GOT3 (cell line): ENCODE measurements at regions not wholly inside any gene's neighbourhood (a gene's known extent, or its start where the extent isn't known, plus 50 kb on each side); places are given as distances from the start of the nearest gene placed in this dataset.

Experiments
- DNase-seq: peaks from one replicate; lab custom pipeline; 2025; ENCODE audit warnings: mixed read lengths; lab: John Stamatoyannopoulos, UW

GRCh38 chr3:150268426-150269391 lies 139.4 kb upstream of the TSC22D2 start:
- DNase-seq = no peak

- DNase-seq = no peak
Observed at GRCh38 chr3:150267288-150267687, 140.8 kb upstream of the TSC22D2 start.

GRCh38 chr3:150265305-150265704 lies 142.8 kb upstream of the TSC22D2 start:
- DNase-seq = no peak

GRCh38 chr3:150264561-150265279 lies 143.4 kb upstream of the TSC22D2 start:
- no peak for DNase-seq

GRCh38 chr3:150261958-150262357 lies 146.1 kb upstream of the TSC22D2 start:
- no peak for DNase-seq

DNA sequence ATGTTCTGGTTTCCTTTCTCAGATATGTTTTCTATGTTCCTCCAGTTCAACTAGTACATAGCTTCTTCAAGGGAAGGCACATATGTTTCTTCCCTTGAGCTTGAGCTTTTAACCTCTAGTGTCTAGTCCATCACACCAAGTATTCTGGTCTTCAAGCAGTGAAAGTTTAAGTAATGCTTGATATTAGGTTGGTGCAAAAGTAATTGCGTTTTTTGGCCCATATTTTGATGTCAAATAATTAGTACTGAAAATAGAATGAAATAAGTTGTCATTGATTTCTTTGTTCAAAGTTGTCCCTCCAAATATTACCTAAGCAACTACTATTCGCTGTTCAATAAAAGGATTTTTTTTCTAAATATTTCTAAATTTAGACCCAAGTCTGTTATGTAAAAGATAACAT lies 146.7 kb upstream of the TSC22D2 start:
- DNase-seq = no peak

GRCh38 chr3:150260398-150260710 lies 147.7 kb upstream of the TSC22D2 start:
- DNase-seq = no peak

DNA sequence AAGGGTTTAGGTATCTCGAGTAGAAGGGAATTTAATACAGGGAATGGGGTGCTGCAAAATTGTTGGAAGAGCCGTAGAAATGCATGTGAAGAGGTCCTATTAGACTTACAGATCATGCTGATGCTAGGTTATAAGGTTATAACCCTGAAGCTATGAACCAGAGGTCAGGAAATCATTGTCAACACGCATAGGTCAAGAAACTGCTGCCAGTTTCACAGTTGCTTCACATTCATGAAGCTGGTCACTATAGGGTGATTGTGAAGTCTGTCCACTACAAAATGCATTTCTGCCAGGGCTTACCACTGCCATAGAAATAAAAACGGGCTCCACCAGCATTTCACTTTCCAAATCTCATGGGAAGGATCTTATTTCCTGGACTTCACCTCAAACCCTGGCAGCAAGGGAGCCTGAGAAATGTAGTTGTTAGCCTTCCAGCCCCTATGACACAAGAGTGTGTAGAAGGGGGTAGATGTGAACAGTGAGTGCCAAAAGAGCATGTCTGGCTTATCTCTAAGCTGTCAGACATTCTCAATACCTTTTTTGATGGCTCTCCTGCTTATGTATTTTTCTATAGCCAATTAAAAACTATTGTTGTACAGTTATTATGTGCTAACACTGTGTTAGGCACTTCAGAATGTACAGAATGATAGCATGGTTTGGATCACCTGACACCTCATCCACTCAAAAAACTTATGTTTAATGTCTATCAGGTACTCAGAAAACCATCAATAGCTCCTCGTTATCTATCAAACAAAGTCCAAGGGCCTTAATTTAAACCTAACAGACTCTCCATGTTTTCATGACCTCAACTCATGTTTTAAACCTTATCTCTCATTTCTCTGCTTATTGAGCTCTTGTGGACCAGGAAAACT lies 148.3 kb upstream of the TSC22D2 start:
- no peak for DNase-seq

DNA sequence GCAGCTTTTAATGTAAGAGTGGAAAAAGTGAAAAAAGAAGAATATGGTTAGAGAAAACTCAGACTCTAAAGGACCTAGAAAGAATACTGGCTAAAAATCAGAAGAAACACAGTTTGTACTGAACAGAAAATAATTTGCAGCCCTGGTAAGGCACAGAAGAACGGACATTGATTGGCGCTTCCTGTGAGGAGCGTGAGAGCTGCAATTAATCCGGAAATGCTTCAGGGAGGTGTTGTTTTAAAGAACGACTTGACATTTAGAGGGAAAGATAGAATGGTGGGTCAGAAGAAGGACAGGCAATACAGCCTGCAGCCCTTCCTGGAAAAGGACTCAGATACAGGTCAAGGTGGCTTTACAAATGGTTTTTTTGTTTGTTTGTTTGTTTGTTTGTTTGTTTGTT lies 151.3 kb upstream of the TSC22D2 start:
- DNase-seq = no peak

DNA sequence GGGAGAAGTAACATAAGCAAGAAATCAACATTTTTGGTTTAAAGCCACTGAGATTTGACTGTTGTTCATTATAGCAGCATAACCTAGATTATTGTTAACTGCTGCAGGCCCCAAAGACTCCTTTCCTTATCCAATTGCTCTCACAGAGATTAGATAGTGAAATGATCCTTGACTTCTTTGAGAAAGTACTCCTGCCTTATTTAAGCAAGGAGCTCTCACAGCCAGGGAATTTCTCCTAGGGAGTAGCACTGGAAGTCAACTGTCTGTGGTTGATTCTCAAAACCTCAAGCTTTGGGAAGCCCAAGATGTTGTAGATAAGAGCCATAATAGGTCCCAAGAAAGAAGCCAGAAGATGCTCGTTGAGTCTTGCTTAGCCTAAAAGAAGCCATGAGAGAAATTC lies 151.8 kb upstream of the TSC22D2 start:
- DNase-seq = no peak

DNA sequence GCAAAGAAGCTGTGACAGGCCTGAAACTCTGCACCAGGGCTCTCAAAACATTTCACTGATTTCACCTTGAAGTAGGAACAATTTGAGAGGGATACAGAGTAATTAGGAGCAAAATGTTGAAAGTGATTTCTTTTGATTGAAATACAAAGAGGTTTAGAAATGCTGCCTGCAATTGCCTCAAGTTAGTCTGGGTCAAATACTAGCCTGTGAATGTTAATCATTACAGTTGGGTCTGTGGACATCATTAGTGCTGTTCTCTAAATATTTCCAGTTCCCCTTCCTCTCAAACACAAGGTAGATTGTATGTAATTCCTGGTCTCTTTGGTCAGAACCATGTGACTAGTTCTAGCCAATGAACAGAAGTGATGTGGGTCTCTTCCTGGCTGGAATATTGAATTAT lies 152.3 kb upstream of the TSC22D2 start:
- no peak for DNase-seq

DNA sequence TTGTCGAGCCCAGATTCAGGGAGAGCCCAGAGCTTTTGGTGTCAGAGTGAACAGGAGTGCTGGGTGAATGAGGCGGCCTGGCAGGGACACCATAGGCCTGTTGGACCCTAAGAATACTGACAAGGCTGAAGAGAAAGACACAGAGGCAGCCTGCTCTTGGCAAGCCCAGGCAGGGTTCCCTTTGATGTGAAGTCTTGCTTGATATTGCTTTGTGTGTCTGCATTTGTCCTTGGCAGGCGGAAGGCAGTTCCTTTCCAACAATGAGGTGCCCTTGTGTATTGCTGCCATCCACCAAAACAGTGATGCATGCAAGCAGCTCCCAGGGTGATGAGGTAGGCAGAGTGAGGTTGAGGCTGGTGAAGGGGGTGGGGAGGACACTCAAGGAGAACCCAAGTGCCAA lies 152.7 kb upstream of the TSC22D2 start:
- DNase-seq = no peak

GRCh38 chr3:150254309-150254708 lies 153.8 kb upstream of the TSC22D2 start:
- DNase-seq = no peak

DNA sequence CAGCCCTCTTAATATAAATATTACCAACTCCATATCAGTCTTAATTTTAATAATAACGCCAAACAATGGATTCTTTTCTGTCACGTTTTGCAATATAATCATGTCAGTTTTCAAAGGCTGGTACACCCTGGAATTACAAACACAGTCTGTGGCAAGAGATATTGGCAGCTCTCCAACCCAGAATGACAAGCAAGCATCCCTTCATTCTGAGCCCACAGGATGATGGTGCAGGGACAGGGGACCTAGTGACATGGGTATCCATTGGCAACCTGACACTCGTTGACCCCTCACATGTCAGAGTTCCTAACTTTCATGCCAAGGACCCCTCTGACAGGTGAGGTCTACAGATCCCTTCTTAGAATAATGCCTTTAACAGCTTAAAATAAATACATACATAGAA lies 154.5 kb upstream of the TSC22D2 start:
- no peak for DNase-seq

DNA sequence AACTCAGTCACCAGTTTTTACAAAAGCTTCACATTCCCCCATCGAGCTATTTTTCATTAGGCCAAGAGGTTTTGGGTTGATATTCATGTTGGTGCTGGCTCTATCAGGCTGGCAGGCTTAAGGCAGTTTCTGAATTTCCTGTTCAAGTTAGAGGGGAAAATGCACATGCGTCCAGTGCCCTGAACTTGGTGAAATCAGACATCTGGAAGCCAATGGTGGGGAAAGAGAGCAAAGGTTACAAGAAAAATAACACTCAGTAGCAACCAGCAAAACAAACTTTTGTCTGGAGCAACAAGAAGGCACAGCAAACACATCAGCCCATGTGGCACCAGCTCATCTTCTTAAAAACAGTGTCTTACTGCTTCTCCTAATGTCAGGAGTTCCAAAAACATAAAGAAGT lies 155.6 kb upstream of the TSC22D2 start:
- no peak for DNase-seq

- no peak for DNase-seq
Observed at GRCh38 chr3:150251187-150252062, 156.7 kb upstream of the TSC22D2 start.

DNA sequence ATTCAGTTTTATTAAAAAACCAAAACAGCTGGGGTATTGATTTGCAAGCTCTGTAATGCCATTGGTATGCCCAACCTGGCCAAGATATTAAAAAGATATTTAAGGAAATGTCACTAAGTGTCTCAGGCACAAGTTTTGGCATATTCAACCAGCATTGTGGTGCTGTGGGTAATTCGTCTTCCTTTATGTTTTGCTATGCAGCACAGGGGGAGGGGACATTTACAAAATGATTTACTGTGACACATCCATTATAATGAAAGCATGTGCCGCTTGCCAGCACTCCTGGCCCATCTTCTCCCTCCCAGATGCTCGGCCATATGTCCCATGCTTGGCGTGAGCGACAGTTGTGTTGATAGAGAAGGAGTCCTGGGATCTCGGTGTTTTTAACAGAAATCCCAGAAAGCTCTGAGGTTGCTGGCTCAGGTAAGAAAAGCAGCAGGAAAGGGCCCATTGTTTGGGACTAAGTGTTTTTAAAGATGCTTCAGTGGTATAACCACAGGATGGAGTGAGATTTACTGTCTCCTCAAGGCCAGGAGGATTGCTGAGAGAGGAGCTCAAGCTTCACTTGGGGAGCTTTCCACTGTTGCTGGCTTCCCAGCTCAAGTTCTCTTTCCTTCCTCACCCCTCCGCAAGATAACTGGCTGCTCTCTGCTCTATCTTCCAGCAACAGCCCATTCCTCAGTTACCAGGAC lies 158.2 kb upstream of the TSC22D2 start:
- DNase-seq = no peak

DNA sequence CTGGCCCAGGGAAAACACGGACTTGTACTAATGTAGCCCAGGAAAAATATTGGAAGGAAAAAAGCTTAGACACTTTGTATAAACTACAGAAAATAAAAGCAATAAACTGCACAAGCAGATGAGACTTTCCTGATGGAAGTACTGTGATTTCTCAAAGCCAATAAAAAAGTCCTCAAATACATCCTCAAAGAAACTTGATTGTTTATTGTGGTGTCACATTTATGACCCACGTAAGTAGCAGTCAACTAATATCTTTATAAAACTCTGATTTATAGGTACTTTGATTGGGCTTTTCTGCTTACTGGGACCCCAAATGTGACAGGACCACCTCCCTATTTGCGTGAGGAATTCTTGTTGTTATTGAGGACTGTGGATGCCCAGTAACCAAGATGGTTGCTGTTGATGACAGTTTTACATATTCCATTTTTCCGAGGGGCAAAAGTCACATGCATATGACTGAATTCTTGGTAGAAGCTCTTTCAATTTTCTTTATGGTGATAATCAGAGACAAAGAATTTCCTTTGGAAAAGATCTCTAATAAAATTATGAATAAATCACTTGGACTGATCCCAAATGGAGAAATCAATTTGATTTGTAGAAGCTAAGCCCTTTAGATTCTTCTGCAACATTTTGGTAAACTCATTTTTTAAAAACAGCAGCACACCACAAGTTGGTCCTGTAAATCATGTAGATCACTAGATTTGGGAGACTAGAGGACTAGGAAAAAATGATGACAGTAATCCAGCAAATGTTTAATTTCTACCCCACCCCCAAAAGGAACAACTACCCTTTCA lies 159.0 kb upstream of the TSC22D2 start:
- DNase-seq = no peak

DNA sequence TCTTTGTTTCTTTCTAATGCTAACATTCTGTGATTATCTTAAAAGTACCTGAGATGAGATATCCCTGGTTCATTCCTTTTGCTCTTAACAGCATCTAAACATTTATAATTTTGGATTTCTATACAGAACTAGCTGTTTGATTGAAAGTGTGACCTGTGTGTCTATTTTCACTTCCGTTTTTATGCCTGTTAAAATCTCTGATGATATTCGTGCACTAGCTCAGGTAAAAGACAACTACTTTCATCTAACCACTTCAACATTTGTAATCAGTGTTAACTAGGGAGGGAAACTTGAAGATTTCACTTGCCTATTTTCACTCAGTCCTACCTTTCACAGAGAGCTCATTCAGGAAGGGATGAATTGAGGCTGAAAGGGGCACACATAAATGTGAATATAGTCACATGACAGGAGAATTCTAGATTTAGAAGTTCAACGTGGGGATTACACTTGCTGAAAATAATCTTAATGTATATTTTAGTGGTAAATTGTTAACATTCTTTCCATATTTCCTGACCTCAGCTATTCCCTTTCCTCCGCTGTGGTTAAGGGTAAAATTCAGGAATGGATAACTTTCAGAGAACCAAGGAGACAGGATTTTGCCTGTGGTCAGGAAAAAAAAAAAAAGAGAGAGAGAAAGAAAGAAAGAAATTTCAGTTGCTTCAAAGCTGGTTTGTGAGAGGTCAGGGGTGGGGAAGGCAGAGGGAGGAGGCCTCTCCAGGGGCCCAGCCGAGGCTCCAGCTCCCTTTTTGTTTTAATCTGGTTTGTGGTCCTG lies 159.8 kb upstream of the TSC22D2 start:
- DNase-seq = no peak
